GM12875 (cell line): ENCODE measurements at regions not wholly inside any gene's neighbourhood (a gene's known extent, or its start where the extent isn't known, plus 50 kb on each side); places are given as distances from the start of the nearest gene placed in this dataset.

Source experiments
- H3K4me3 ChIP-seq: one replicate; pipeline ENCODE4 v1.5.1; 2011; ENCODE audit warnings: low read depth, low read length, control low read depth
- CTCF ChIP-seq: IDR thresholded peaks from 2 replicates; pipeline ENCODE4 v1.5.1; 2011; ENCODE audit warnings: low read depth, mild to moderate bottlenecking, control low read depth, inconsistent platforms, low read length, moderate library complexity, borderline replicate concordance; ENCODE audit not compliant: insufficient read depth

- no peak overlapping the region for H3K4me3 ChIP-seq
- TF ChIP-seq CTCF = no peak
Measured at GRCh38 chr9:78463750-78464149, 166.8 kb downstream of the PSAT1 start.

- H3K4me3 ChIP-seq = no peak overlapping the region
Measured at GRCh38 chr9:78468231-78468630, 171.3 kb downstream of the PSAT1 start.

GRCh38 chr9:78468974-78469576 lies 172.2 kb downstream of the PSAT1 start:
- H3K4me3 ChIP-seq = no peak overlapping the region
- TF ChIP-seq CTCF = no peak

More at GRCh38 chr9:78468231-78468630, 171.3 kb downstream of the PSAT1 start:
- TF ChIP-seq CTCF = no peak

- H3K4me3 ChIP-seq = no peak overlapping the region
- no peak for TF ChIP-seq CTCF
Measured at GRCh38 chr9:78470216-78470615, 173.3 kb downstream of the PSAT1 start.

GRCh38 chr9:78470741-78471140 lies 173.8 kb downstream of the PSAT1 start:
- TF ChIP-seq CTCF = no peak

GRCh38 chr9:78472111-78472510 lies 175.2 kb downstream of the PSAT1 start:
- no peak overlapping the region for H3K4me3 ChIP-seq
- TF ChIP-seq CTCF = no peak

More at GRCh38 chr9:78470741-78471140, 173.8 kb downstream of the PSAT1 start:
- H3K4me3 ChIP-seq = no peak overlapping the region

GRCh38 chr9:78479441-78479840 lies 182.5 kb downstream of the PSAT1 start:
- no peak for TF ChIP-seq CTCF
- no peak overlapping the region for H3K4me3 ChIP-seq
